Panc1 (cell line): ENCODE measurements at regions not wholly inside any gene's neighbourhood (a gene's known extent, or its start where the extent isn't known, plus 50 kb on each side); places are given as distances from the start of the nearest gene placed in this dataset.

Experiments
- ATAC-seq: fragments of 200-7000 bp; cut with Tn5 transposase; 2 replicates; pipeline ENCODE4 v1.9.1; 2020; ENCODE audit warnings: mild to moderate bottlenecking, moderate library complexity
- BruUV-seq: library from RNA; stranded (reverse); fragments of 400-500 nt; replicated peaks from 2 replicates; lab custom pipeline; 2021; lab: Mats Ljungman, UMichigan
- CTCF ChIA-PET: fragments of 300-600 bp; sonication (Branson Sonifier 250); formaldehyde crosslinking; loops from one replicate; lab custom pipeline; 2022; ENCODE audit warnings: antibody characterized with exemption; lab: Charles Lee
- POLR2A ChIA-PET: fragments of 300-600 bp; sonication (Branson Sonifier 250); formaldehyde crosslinking; loops from one replicate; lab custom pipeline; 2022; ENCODE audit warnings: antibody characterized with exemption; lab: Charles Lee
- DNase-seq: peaks from one replicate; pipeline ENCODE4 v3.0.0-alpha.2; 2010; ENCODE audit warnings: low read depth, low spot score
- H3K27ac ChIP-seq: 2 replicates; pipeline ENCODE4 v1.5.1; 2011; ENCODE audit warnings: mild to moderate bottlenecking, low read length, inconsistent platforms
- H3K27me3 ChIP-seq: fragments of 200-500 bp; sonication (Bioruptor generic); 2 replicates; pipeline ENCODE4 v1.6.0; 2014; ENCODE audit warnings: low read length, inconsistent platforms; ENCODE audit not compliant: control insufficient read depth, insufficient read depth
- H3K36me3 ChIP-seq: fragments of 200-500 bp; sonication (Bioruptor generic); 2 replicates; pipeline ENCODE4 v1.5.1; 2014; ENCODE audit warnings: inconsistent platforms, mild to moderate bottlenecking, low read length, moderate library complexity; ENCODE audit not compliant: control insufficient read depth, insufficient read depth
- H3K4me1 ChIP-seq: 2 replicates; pipeline ENCODE4 v1.5.1; 2011; ENCODE audit warnings: inconsistent platforms, mild to moderate bottlenecking, low read length, moderate library complexity; ENCODE audit not compliant: control insufficient read depth, insufficient read depth
- H3K4me3 ChIP-seq, 2 experiments: 2 replicates each; pipeline ENCODE4 v1.5.1; 2011 to 2012; ENCODE audit warnings: low read depth in 2 of 2, low read length in 2 of 2, mild to moderate bottlenecking in 2 of 2, inconsistent platforms in 1 of 2, moderate library complexity in 1 of 2
- H3K9me3 ChIP-seq: fragments of 200-500 bp; sonication (Bioruptor generic); 2 replicates; pipeline ENCODE4 v1.5.1; 2014; ENCODE audit warnings: low read depth, mild to moderate bottlenecking, inconsistent platforms, low read length, moderate library complexity; ENCODE audit not compliant: control insufficient read depth, insufficient read depth
- CTCF ChIP-seq: fragments of 450-650 bp; IDR thresholded peaks from 2 replicates; pipeline ENCODE4 v1.5.1; 2017; ENCODE audit warnings: mild to moderate bottlenecking
- POLR2AphosphoS5 ChIP-seq: IDR thresholded peaks from 2 replicates; pipeline ENCODE4 v1.6.1; 2012; ENCODE audit warnings: mild to moderate bottlenecking, low read depth, low read length, moderate library complexity
- REST ChIP-seq, 2 experiments: IDR thresholded peaks; 2 replicates each; pipeline ENCODE4 v1.6.1; 2011 to 2012; ENCODE audit warnings: low read depth in 2 of 2, control low read depth in 1 of 2, low read length in 1 of 2, mild to moderate bottlenecking in 1 of 2, moderate library complexity in 1 of 2; ENCODE audit not compliant: insufficient read depth in 1 of 2
- SIN3A ChIP-seq: IDR thresholded peaks from 2 replicates; pipeline ENCODE4 v1.6.1; 2012; ENCODE audit warnings: low read depth, mild to moderate bottlenecking, low read length, moderate library complexity, borderline replicate concordance; ENCODE audit not compliant: insufficient read depth
- TCF7L2 ChIP-seq: IDR thresholded peaks from 2 replicates; pipeline ENCODE4 v1.6.1; 2011; ENCODE audit warnings: mild to moderate bottlenecking, low read depth, low read length, inconsistent platforms
- in situ Hi-C: cut with HindIII; loops from 2 replicates; pipeline ENCODE4 v1.10.0; 2016; ENCODE audit warnings: low sequenced_read_pairs, low pct_unique_long_range_greater_than_20kb
- intact Hi-C: fragments of 100-400 bp; cut with micrococcal nuclease; formaldehyde crosslinking; loops from one replicate; pipeline ENCODE4 v1.10.0; 2022; ENCODE audit not compliant: unreplicated experiment

GRCh38 chr14:62329427-62329826 is 567.2 kb downstream of the SNAPC1 start:
- H3K4me1 ChIP-seq: no peaks in the 10 kb centered on the region
- no TSS peak for BruUV-seq
- no peaks in the 10 kb centered on the region for H3K36me3 ChIP-seq
- no peaks in the 10 kb centered on the region for H3K27me3 ChIP-seq
- ChIA-PET POLR2A (no interaction called here), CTCF (no interaction called here)
- TF ChIP-seq POLR2AphosphoS5: no peak
- TF ChIP-seq TCF7L2: no peak
- no peak for TF ChIP-seq REST (IDR thresholded peaks at IDR 0.05; ENCODE audit: insufficient read depth in 1 of 2, low read depth in 2 of 2, low read length in 1 of 2)
- no peak for TF ChIP-seq CTCF
- no peak for TF ChIP-seq SIN3A
- ATAC-seq: no peak
- no peak overlapping the region for H3K4me3 ChIP-seq
- intact Hi-C loops (no loop called here), in situ Hi-C loops (no loop called here)
- H3K9me3 ChIP-seq: no peaks in the 10 kb centered on the region; the same call in 1 of the 2 replicates
- H3K27ac ChIP-seq: no peak overlapping the region
- no peak for DNase-seq

GRCh38 chr14:62347562-62348011 is 585.4 kb downstream of the SNAPC1 start:
- no peak overlapping the region for H3K4me3 ChIP-seq
- no peaks in the 10 kb centered on the region for H3K9me3 ChIP-seq
- DNase-seq: no peak
- no TSS peak for BruUV-seq
- ATAC-seq: no peak
- H3K4me1 ChIP-seq: no peaks in the 10 kb centered on the region
- no peak overlapping the region for H3K27ac ChIP-seq
- no peaks in the 10 kb centered on the region for H3K36me3 ChIP-seq
- no peaks in the 10 kb centered on the region for H3K27me3 ChIP-seq
- in situ Hi-C loops: no loop called here
- CTCF ChIA-PET: no interaction called here
- POLR2A ChIA-PET: no interaction called here
- intact Hi-C loops: no loop called here
- TF ChIP-seq REST (IDR thresholded peaks at IDR 0.05; ENCODE audit: insufficient read depth in 1 of 2, low read depth in 2 of 2, low read length in 1 of 2) (no peak), CTCF (no peak), SIN3A (no peak), POLR2AphosphoS5 (no peak), TCF7L2 (no peak)
